DOHH2 (cell line): ENCODE measurements at regions not wholly inside any gene's neighbourhood (a gene's known extent, or its start where the extent isn't known, plus 50 kb on each side); places are given as distances from the start of the nearest gene placed in this dataset.

Source experiments
- H3F3A ChIP-seq: fragments of 200-600 bp; sonication (generic), shearing (Covaris generic); 2 replicates; pipeline ENCODE4 v1.6.0; 2016; ENCODE audit warnings: antibody characterized with exemption, mild to moderate bottlenecking; ENCODE audit not compliant: control insufficient read depth, insufficient read depth
- H3K27ac ChIP-seq: fragments of 200-600 bp; sonication (generic); 2 replicates; pipeline ENCODE4 v1.5.1; 2014; ENCODE audit warnings: low read depth, mild to moderate bottlenecking, low read length, moderate library complexity
- H3K27me3 ChIP-seq: fragments of 200-600 bp; sonication (generic); 2 replicates; pipeline ENCODE4 v1.6.1; 2014; ENCODE audit warnings: mild to moderate bottlenecking, low read length, mixed read lengths; ENCODE audit not compliant: control insufficient read depth
- H3K36me3 ChIP-seq: fragments of 200-600 bp; sonication (generic); 2 replicates; pipeline ENCODE4 v1.6.1; 2014; ENCODE audit warnings: mild to moderate bottlenecking, low read length, moderate library complexity, mixed read lengths; ENCODE audit not compliant: control insufficient read depth
- H3K4me1 ChIP-seq: fragments of 200-600 bp; sonication (generic); 2 replicates; pipeline ENCODE4 v1.6.1; 2014; ENCODE audit warnings: mild to moderate bottlenecking, low read length, mixed read lengths; ENCODE audit not compliant: control insufficient read depth
- H3K4me2 ChIP-seq: fragments of 200-600 bp; sonication (generic); 2 replicates; pipeline ENCODE4 v1.6.0; 2014; ENCODE audit warnings: mild to moderate bottlenecking, low read length, moderate library complexity
- H3K4me3 ChIP-seq: fragments of 200-600 bp; sonication (generic); 2 replicates; pipeline ENCODE4 v1.5.1; 2014; ENCODE audit warnings: mild to moderate bottlenecking, low read length, mixed read lengths
- H3K79me2 ChIP-seq: fragments of 200-600 bp; sonication (generic); 2 replicates; pipeline ENCODE4 v1.6.1; 2014; ENCODE audit warnings: mild to moderate bottlenecking, low read length, mixed read lengths; ENCODE audit not compliant: control insufficient read depth
- H3K9me2 ChIP-seq: fragments of 200-600 bp; sonication (generic); replicated peaks from 2 replicates; pipeline ENCODE4 v1.6.1; 2014; ENCODE audit warnings: mild to moderate bottlenecking, low read length, mixed read lengths; ENCODE audit not compliant: control insufficient read depth
- H3K9me3 ChIP-seq: fragments of 200-600 bp; sonication (generic); 2 replicates; pipeline ENCODE4 v1.6.1; 2014; ENCODE audit warnings: antibody characterized with exemption, low read length, mixed read lengths; ENCODE audit not compliant: control insufficient read depth, insufficient read depth
- H4K20me1 ChIP-seq: fragments of 200-600 bp; sonication (generic); 2 replicates; pipeline ENCODE4 v1.6.0; 2014; ENCODE audit warnings: low read depth, mild to moderate bottlenecking, antibody characterized with exemption, low read length, moderate library complexity; ENCODE audit not compliant: control insufficient read depth, insufficient read depth
- CTCF ChIP-seq: fragments of 200-600 bp; sonication (generic); IDR thresholded peaks from one replicate; pipeline ENCODE4 v1.5.1; 2014; ENCODE audit warnings: antibody characterized with exemption, mild to moderate bottlenecking, low read depth, low read length; ENCODE audit not compliant: poor library complexity, severe bottlenecking
- EZH2phosphoT487 ChIP-seq: fragments of 200-600 bp; sonication (generic); IDR thresholded peaks from 2 replicates; pipeline ENCODE4 v1.6.1; 2017; ENCODE audit warnings: borderline replicate concordance, mild to moderate bottlenecking, antibody characterized with exemption, low read length, moderate library complexity, mixed read lengths

GRCh38 chr6:149166336-149166735 is 151.2 kb upstream of the TAB2 start:
- H3K79me2 ChIP-seq, result no peaks in the 10 kb centered on the region
- no peaks in the 10 kb centered on the region for H3K4me1 ChIP-seq
- no peaks in the 10 kb centered on the region for H4K20me1 ChIP-seq
- H3K27ac ChIP-seq, result no peak overlapping the region
- H3K36me3 ChIP-seq, result no peaks in the 10 kb centered on the region
- H3K27me3 ChIP-seq, result peaks cover 4% of the 10 kb centered on the region; the same call in 1 of the 2 replicates
- H3K4me3 ChIP-seq, result no peak overlapping the region
- H3K9me2 ChIP-seq, result no peaks in the 10 kb centered on the region
- H3F3A ChIP-seq, result no peaks in the 10 kb centered on the region
- no peak overlapping the region for H3K4me2 ChIP-seq
- no peaks in the 10 kb centered on the region for H3K9me3 ChIP-seq
- TF ChIP-seq EZH2phosphoT487 (no peak), CTCF (no peak)

- Histone ChIP-seq H3K4me3 (no peak overlapping the region), H3K4me2 (no peak overlapping the region), H3K4me1 (no peaks in the 10 kb centered on the region), H3K79me2 (no peaks in the 10 kb centered on the region), H4K20me1 (no peaks in the 10 kb centered on the region), H3K27me3 (peaks cover 4% of the 10 kb centered on the region; the same call in 1 of the 2 replicates), H3K9me3 (no peaks in the 10 kb centered on the region), H3F3A (no peaks in the 10 kb centered on the region), H3K9me2 (no peaks in the 10 kb centered on the region), H3K36me3 (no peaks in the 10 kb centered on the region), H3K27ac (no peak overlapping the region)
- TF ChIP-seq EZH2phosphoT487, result no peak
- TF ChIP-seq CTCF, result no peak
Measured at GRCh38 chr6:149166747-149167146, 150.8 kb upstream of the TAB2 start.

DNA sequence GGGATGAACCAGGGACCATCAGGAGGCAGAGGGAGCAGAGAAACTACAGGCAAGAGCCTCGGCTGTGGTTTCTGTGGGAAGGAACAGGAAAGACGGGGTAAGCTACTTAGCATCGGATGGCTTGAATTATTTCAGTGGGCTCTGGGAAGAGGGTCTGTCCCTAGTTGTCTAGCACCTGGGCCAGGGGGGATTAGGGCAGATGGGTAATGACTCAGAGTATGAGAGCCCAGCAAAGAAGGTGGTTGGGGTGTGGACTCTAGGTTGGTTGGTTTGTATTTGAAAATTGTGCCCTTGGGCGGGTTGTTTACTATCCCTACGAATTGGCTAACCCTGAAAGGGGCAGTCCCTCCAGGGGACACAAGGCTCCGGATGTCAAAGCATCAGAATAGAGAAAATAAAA is 148.5 kb upstream of the TAB2 start:
- no peak overlapping the region for H3K27ac ChIP-seq
- H3F3A ChIP-seq, result no peaks in the 10 kb centered on the region
- H3K9me2 ChIP-seq, result no peaks in the 10 kb centered on the region
- H4K20me1 ChIP-seq, result no peaks in the 10 kb centered on the region
- H3K79me2 ChIP-seq, result no peaks in the 10 kb centered on the region
- no peaks in the 10 kb centered on the region for H3K9me3 ChIP-seq
- no peak overlapping the region for H3K4me2 ChIP-seq
- peaks cover 4% of the 10 kb centered on the region; the same call in 1 of the 2 replicates for H3K27me3 ChIP-seq
- no peaks in the 10 kb centered on the region for H3K36me3 ChIP-seq
- H3K4me3 ChIP-seq, result no peak overlapping the region
- no peak for TF ChIP-seq CTCF
- no peak for TF ChIP-seq EZH2phosphoT487
- H3K4me1 ChIP-seq, result no peaks in the 10 kb centered on the region
